HL-60 (cell line): ENCODE measurements at regions not wholly inside any gene's neighbourhood (a gene's known extent, or its start where the extent isn't known, plus 50 kb on each side); places are given as distances from the start of the nearest gene placed in this dataset.

Source experiments
- DNase-seq, 2 experiments: peaks; one replicate each; pipeline ENCODE4 v3.0.0-alpha.2; 2010 to 2020; ENCODE audit warnings: low read depth in 1 of 2, low spot score in 1 of 2
- H3K27ac ChIP-seq: fragments of 250-450 bp; sonication (Bioruptor Pico); replicated peaks from 2 replicates; pipeline ENCODE4 v1.5.1; 2020; ENCODE audit warnings: mild to moderate bottlenecking, moderate library complexity
- H3K27me3 ChIP-seq: fragments of 250-450 bp; sonication (Bioruptor Pico); 2 replicates; pipeline ENCODE4 v1.5.1; 2021; ENCODE audit warnings: mild to moderate bottlenecking, moderate library complexity; ENCODE audit not compliant: insufficient read depth, poor library complexity, severe bottlenecking
- H3K4me3 ChIP-seq: replicated peaks from 2 replicates; pipeline ENCODE4 v1.5.1; 2011; ENCODE audit warnings: mild to moderate bottlenecking, control low read depth, low read length; ENCODE audit not compliant: insufficient read depth
- CTCF ChIP-seq: IDR thresholded peaks from one replicate; pipeline ENCODE4 v1.5.1; 2011; ENCODE audit warnings: low read length, control low read depth, inconsistent platforms; ENCODE audit not compliant: insufficient read depth
- GABPA ChIP-seq: IDR thresholded peaks from 2 replicates; pipeline ENCODE4 v1.6.1; 2012; ENCODE audit warnings: low read depth
- POLR2AphosphoS5 ChIP-seq: IDR thresholded peaks from 2 replicates; pipeline ENCODE4 v1.6.1; 2012; ENCODE audit warnings: low read depth
- REST ChIP-seq: IDR thresholded peaks from 2 replicates; pipeline ENCODE4 v1.6.1; 2012; ENCODE audit warnings: low read depth; ENCODE audit not compliant: insufficient replicate concordance
- SPI1 ChIP-seq: IDR thresholded peaks from 2 replicates; pipeline ENCODE4 v1.6.1; 2012; ENCODE audit warnings: low read depth, mild to moderate bottlenecking, borderline replicate concordance

- DNase-seq: no peak
- no peak for TF ChIP-seq POLR2AphosphoS5
- TF ChIP-seq SPI1: no peak
- no peak for TF ChIP-seq REST
- TF ChIP-seq CTCF: no peak
- no peak for TF ChIP-seq GABPA
- no peak overlapping the region for H3K4me3 ChIP-seq
Observed at GRCh38 chr18:34590503-34590902, 119.6 kb upstream of the DTNA start.

GRCh38 chr18:34591920-34592444 is 118.1 kb upstream of the DTNA start:
- DNase-seq: no peak
- Histone ChIP-seq H3K27ac (no peak overlapping the region), H3K4me3 (no peak overlapping the region), H3K27me3 (peaks cover 5% of the 10 kb centered on the region)
- TF ChIP-seq SPI1: no peak
- TF ChIP-seq GABPA: no peak
- TF ChIP-seq REST: no peak
- no peak for TF ChIP-seq CTCF
- TF ChIP-seq POLR2AphosphoS5: no peak

More at GRCh38 chr18:34590503-34590902, 119.6 kb upstream of the DTNA start:
- Histone ChIP-seq H3K27ac (no peak overlapping the region), H3K27me3 (peaks cover 5% of the 10 kb centered on the region)

GRCh38 chr18:34592481-34592880 is 117.6 kb upstream of the DTNA start:
- peaks cover 5% of the 10 kb centered on the region for H3K27me3 ChIP-seq
- no peak for DNase-seq
- H3K27ac ChIP-seq: no peak overlapping the region
- no peak overlapping the region for H3K4me3 ChIP-seq
- TF ChIP-seq REST (no peak), CTCF (no peak), POLR2AphosphoS5 (no peak), SPI1 (no peak), GABPA (no peak)
